HG03442 (cell line): ENCODE measurements at regions not wholly inside any gene's neighbourhood (a gene's known extent, or its start where the extent isn't known, plus 50 kb on each side); places are given as distances from the start of the nearest gene placed in this dataset.

Experiments
- ATAC-seq: cut with Tn5 transposase; IDR thresholded peaks from one replicate; pipeline ENCODE4 v1.9.1; 2021; ENCODE audit warnings: mild to moderate bottlenecking, moderate library complexity; ENCODE audit not compliant: unreplicated experiment

DNA sequence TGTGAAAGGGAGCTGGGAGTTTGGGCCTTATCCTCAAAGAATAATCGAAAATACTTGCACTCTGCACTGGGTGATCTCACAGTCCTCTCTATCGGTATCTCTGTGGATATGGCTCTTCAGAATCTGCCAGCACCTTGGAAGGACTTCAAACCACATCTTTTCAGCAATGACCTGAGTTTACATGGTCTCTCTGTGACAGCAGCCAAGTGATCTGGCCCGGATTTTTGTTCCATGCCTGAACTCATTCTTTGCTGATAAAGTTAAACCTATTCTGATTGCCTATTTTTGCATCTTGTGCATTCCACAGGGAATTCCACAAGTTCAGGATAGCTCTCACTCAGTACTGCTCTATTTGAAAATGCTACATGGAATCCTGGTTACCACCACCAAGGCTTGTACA lies 98.9 kb downstream of the HDGFL1 start:
- ATAC-seq: no peak

DNA sequence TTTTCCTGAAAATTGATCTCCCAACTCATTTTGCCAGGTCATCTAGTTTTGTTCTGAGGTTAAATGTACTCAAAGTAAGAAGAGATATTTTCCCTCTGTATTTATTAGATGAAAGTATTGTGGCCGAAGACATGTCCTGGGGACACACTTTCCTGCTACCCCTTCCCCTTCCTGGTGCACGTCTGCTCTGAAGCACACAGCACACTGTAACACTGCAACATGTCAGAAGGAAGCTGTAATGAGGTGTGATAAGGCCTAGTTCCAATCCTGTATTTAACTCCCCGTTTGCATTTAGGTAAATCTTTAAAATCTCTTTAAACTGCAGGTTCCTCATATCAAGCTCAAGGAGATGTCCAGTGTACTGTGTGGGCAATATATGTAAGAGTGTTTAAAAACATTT lies 99.4 kb downstream of the HDGFL1 start:
- no peak for ATAC-seq

DNA sequence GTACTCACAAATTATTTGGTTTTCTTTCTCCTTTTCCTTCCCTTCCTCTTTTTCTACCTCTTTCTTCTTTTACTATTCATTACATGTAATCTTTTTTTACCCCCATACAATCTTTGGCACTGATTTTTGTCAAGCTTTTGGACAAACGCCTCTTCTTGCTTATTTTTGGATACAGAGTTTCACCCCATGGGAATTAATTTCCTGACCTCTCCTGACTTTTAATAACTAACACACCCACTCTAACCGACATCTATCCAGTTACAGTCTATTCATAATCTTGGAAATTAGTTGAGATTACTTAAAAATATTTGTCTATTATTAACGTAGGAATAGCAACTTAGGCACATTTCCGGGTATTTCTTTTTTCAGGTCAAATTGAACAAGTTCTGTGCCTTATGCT lies 101.2 kb downstream of the HDGFL1 start:
- no peak for ATAC-seq

- ATAC-seq: no peak
Measured at GRCh38 chr6:22673474-22673873, 104.1 kb downstream of the HDGFL1 start.

- ATAC-seq: no peak
Measured at GRCh38 chr6:22680950-22681349, 111.6 kb downstream of the HDGFL1 start.

GRCh38 chr6:22681761-22682160 lies 112.4 kb downstream of the HDGFL1 start:
- no peak for ATAC-seq

- ATAC-seq: no peak
Measured at GRCh38 chr6:22682979-22683378, 113.6 kb downstream of the HDGFL1 start.

DNA sequence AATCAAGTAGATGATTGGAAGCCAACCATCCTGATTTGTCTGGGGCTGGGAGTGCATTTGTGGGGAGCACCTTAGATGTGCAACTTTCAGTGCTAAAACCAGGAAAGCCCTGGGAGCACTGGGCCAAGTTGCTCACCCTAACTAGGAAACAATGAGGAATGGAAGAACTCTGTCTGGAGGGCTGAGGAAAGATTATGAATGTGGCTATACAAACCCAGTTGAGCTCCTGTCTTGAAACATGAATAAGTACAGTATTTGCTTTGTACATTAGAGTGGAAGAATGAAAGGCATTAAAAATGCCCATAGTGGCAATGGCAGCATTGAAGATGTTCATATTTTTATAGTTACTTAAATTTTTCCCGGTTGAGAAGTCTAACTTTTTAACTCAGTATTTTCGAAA lies 121.1 kb downstream of the HDGFL1 start:
- no peak for ATAC-seq

- no peak for ATAC-seq
Measured at GRCh38 chr6:22694092-22694724, 124.8 kb downstream of the HDGFL1 start.

- ATAC-seq: no peak
Measured at GRCh38 chr6:22696481-22696880, 127.1 kb downstream of the HDGFL1 start.

DNA sequence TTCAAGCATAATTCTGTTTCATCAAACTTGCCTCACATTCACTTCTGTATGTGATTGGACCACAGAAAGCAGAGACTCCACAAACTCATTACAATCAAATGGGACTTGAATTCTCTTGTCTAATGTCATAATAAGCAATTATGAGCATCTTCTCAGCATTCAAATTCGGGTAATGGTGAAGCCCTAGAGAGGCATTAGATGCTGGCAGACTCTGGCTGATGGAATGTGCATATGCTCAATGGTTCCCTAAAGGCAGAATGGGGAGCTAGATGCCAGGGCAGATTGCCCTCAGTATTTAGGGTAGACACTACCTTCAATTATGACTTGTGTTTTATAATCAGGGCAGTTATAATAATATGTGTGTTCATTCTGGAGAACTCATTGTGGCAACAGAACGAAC lies 127.9 kb downstream of the HDGFL1 start:
- ATAC-seq: no peak

DNA sequence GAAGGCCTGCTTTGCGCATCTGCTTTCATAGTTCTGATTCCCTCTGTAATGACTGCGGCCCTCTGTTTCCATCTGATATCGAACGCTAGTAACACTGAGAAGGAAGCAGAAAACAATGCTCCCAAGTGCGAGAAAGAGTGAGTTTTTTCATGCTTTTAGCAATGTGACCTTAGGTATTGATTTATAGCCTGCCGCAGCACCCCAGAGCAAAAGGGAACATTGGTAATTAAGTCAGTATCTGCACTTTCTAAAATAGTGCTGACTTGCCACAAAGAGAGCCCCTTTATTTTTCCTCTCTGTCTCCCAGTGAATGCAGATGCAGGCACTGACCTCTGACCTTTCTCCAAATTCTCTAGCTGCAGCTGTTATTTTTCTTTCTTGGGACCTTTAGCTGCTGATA lies 129.8 kb downstream of the HDGFL1 start:
- ATAC-seq: no peak

- ATAC-seq: no peak
Measured at GRCh38 chr6:22706651-22707050, 137.3 kb downstream of the HDGFL1 start.

GRCh38 chr6:22708469-22708868 lies 139.1 kb downstream of the HDGFL1 start:
- ATAC-seq: no peak

DNA sequence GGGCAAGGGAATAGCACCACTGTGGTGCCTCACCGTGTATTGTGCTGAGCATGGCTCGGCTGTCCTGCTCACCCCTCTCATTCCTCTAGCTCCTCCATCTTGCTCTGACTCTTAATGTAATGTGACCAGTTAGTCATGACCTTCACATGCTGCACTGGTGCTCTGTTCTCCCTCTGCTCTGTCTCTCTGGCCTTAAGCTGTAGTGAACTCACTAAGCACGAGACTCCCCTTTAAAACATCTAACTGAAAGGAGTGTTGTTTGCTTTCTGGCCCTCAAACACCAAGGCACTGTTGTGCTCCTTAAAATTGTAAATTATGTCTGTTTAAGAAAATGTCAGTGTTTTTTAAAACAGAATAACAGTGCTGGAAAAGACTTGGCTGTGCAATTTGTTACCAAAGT lies 140.4 kb downstream of the HDGFL1 start:
- ATAC-seq: no peak

GRCh38 chr6:22716721-22717120 lies 147.4 kb downstream of the HDGFL1 start:
- no peak for ATAC-seq

- ATAC-seq: no peak
Measured at GRCh38 chr6:22717915-22718314, 148.5 kb downstream of the HDGFL1 start.

DNA sequence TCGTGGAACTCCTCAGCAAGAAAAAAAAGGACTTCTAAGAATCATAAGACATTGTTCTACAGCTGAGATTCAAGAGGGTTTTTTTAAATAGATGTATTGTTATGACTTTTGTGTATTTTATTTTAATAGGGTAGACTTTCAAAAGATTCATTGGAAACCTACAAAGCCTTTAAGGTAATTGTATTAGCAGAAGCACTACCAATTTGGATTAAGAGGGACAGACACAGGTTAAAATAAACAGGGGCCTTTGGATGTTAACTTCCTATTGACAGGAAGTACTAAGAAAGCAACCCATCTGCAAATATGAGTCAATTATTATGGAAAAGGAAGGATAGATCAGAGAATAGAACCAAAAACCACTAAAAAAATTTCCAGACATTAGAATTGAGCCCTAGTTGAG lies 153.5 kb downstream of the HDGFL1 start:
- no peak for ATAC-seq

DNA sequence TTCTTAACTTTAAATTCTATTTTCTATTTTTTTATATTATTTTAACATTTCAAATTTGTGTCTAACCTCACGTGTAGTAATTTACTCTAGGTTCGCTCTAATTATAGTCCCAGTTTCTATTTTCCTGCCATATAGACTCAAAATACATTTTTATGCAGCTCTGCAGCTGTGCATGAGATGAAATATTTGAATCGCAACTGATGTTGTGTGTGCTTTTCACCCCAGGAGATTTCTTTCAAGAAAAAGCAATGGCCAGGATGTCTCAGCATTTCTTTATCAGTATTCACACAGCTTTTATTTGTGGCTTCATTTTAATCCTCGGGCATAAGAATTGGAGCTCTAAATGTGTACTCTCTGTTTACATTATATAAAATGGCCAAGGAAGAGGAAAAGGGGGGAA lies 157.6 kb downstream of the HDGFL1 start:
- no peak for ATAC-seq

DNA sequence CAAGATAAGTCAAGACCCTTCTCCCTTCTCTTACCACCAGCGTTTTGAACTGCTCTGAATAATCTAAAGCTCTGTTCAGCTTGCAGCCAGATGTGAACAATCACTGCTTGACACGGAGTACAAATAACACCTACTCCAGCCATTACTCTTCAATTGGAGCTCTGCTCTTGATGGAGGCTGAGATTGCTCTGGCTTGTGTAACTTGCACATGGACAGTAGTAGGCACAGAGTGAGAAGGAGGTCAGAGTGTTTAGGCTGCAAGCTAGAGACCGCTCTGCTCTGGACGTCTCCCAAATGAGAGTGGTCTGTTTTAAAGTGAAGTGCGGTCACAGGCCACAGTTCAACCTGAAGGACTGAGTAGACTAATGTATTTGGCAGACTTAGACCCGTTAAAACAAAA lies 158.3 kb downstream of the HDGFL1 start:
- ATAC-seq: no peak

- no peak for ATAC-seq
Measured at GRCh38 chr6:22732176-22732970, 163.0 kb downstream of the HDGFL1 start.

DNA sequence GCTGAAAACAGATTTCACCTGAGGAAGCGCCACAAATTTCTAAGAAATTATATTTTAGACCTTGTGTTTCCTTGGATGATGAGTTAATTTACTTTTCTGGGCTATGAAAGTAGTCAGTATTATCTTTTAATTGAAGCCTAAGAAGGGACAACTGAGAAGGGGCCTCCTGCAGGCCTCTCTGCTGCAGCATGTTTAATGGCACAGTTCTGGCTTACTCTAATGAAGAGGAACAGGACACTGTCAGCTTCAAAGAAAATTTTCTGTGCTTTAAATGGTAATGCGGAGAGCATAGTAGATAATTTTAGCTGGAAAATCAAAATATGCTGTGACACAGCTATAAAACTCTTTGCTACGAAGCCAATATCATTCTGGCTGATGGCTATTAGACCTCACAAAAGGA lies 167.4 kb downstream of the HDGFL1 start:
- ATAC-seq: no peak

DNA sequence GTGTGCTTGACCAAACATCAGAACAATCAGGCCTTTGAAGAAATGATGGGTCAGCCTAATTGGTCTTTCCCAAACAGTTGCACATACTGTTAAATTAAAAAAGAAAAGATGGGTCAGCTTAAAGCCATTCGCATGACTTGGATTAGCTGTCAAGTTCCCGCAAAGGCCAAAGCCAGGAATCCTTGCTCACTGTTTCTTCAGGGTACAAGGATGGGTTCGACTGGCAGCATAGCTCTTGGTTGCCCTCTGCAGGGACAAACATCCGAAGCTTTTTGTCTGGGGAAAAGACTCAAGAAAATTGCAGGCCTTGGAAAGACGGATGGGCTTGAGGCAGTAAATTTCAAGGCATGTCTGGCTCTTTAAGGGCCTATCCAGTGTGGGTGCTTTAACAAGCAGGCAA lies 168.0 kb downstream of the HDGFL1 start:
- ATAC-seq: no peak
